CD4-positive, alpha-beta T cell treated with Interleukin-15 for 4 hours (primary cell): ENCODE measurements at regions not wholly inside any gene's neighbourhood (a gene's known extent, or its start where the extent isn't known, plus 50 kb on each side); places are given as distances from the start of the nearest gene placed in this dataset.

ENCODE experiments used
- DNase-seq: peaks from one replicate; pipeline ENCODE4 v3.0.0-alpha.2; 2020; ENCODE audit warnings: low spot score

DNA sequence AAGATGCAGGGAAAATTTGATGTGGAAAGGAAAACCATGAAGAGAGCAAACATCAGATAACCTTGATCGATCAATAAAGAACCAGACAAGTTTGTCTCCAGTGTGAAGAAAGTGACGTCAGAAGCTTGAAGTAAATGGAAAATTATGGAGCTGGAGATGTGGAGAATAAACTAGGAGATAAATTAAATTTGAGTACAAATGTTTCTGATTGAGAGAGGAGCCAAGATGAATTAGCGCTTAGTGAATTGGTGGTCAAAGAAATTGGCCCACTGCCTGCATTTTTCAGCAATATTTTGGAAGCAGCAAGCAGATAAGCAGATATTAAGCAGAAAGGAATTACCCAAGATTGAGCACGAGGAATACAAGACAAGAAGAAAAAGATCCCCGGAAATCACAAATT lies 567.3 kb upstream of the ZNF385D start:
- DNase-seq: no peak

GRCh38 chr3:22319446-22319845 lies 568.4 kb upstream of the ZNF385D start:
- DNase-seq: no peak

GRCh38 chr3:22322861-22323260 lies 571.9 kb upstream of the ZNF385D start:
- no peak for DNase-seq

- DNase-seq: no peak
Measured at GRCh38 chr3:22326305-22326704, 575.3 kb upstream of the ZNF385D start.

DNA sequence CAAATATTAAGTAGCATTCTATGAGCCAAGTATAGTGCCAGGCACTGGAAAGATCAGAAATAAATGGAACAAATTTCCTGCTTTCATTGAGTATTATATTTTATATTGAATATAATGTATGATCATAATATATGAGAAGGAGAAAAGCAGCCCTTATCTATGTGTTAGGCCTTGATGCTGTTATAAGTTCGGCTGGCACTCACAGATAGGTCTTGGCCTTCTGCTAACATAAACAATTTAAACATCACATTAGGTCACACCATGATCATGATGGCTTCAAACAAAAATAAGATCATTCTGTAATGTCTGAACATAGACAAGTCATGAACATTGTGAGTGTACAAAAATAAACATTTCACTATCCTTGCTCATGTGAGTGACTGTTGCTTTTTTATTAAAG lies 584.0 kb upstream of the ZNF385D start:
- no peak for DNase-seq

DNA sequence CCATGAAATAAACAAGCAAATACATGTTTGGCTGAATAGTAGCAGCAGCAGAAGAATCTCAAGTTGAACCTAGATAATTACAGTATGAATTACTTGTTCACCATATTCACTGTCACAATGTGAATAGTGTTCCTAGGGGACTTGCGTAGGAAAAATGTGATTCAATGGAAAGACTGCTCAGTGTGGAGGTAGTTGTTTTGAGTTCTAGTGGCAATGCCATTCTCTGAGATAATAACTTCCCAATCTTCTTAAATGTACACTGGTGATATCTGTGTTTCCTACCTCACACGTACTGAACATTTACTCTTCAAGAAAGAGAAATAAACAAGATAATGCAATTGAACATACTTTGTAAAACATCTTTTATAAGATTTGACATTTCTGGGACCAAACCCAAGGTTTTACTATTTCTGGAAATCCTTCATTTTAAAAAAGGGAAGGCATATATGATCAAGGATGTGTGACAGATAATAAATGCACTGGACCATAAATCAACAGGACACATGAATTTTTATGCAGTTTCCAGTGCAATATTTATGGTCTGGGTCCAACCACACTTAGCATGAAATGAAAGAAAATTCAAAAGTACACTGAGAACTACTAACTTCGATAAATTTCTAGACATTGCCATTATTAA lies 598.3 kb upstream of the ZNF385D start:
- no peak for DNase-seq

- DNase-seq: no peak
Measured at GRCh38 chr3:22351806-22352205, 600.8 kb upstream of the ZNF385D start.

- DNase-seq: no peak
Measured at GRCh38 chr3:22353126-22353525, 602.1 kb upstream of the ZNF385D start.

GRCh38 chr3:22358334-22358733 lies 607.3 kb upstream of the ZNF385D start:
- no peak for DNase-seq

- DNase-seq: no peak
Measured at GRCh38 chr3:22360164-22360563, 609.2 kb upstream of the ZNF385D start.

DNA sequence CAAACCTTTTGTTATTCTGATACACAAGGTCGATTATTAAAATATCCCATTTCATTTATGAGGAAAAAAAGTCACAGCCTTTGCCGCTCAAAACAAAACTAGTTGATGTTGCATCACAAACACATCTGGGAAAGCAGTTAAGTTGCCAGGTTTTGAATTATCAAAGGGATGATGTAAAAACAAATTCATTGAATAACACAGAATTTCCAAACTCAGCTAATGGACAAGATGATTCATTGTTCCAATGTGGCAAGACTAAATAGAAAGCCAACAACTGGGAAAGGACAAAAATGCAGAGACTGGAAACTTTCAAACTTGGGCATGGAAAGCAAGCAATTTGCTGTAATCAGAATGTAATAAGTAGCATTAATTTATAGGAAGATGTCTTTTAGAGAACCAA lies 610.0 kb upstream of the ZNF385D start:
- no peak for DNase-seq

GRCh38 chr3:22361521-22361920 lies 610.5 kb upstream of the ZNF385D start:
- no peak for DNase-seq

DNA sequence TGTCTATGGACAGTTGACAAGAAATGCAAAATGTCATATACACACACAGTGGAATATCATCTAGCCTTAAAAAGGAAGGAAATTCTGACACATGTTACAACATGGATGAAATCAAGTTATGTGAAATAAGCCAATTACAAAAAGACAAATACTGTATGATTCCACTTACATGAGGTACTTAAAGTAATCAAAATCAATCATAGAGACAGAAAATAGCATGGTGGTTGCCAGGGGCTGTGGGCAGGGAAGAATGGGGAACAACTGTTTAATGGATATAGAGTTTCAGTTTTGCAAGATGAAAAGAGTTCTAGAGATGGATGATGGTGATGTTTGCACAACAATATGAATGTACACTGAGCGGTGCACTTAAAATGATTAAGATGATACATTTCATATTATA lies 613.8 kb upstream of the ZNF385D start:
- DNase-seq: no peak

DNA sequence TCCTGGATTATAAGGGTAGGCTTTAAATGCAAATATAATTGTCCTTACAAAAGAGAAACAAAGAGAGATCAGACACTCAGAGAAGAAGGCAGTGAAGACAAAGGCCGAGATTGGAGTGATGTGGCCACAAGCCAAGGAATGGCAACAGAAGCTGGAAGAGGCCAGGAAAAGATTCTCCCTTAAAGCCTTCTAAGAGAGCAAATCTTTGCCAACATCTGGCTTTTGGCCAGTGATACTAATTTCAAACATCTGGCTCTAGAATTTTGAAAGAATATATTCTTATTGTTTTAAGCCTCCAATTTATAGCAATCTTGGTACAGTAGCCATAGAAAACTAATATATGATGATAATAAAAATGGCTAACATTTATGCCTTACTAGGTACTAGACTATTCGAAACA lies 615.8 kb upstream of the ZNF385D start:
- no peak for DNase-seq

DNA sequence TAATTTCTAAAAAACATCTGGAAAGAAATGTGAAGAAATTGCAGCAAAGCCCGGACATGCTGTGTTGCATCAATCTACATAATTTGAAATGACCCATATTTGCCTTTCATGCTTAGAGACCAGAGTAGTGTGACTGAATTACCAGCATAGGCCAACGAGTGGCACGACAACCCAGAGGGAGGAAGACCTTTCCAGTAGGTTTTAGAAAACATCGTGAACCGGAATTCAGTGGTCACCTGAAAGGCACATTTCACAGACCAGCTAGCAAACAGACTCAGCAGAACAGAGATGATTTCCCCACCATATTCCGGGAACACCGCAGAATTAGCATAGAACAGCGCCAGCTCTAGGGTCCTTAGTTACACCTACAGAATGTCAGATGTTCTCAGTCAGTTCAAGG lies 620.0 kb upstream of the ZNF385D start:
- DNase-seq: no peak

DNA sequence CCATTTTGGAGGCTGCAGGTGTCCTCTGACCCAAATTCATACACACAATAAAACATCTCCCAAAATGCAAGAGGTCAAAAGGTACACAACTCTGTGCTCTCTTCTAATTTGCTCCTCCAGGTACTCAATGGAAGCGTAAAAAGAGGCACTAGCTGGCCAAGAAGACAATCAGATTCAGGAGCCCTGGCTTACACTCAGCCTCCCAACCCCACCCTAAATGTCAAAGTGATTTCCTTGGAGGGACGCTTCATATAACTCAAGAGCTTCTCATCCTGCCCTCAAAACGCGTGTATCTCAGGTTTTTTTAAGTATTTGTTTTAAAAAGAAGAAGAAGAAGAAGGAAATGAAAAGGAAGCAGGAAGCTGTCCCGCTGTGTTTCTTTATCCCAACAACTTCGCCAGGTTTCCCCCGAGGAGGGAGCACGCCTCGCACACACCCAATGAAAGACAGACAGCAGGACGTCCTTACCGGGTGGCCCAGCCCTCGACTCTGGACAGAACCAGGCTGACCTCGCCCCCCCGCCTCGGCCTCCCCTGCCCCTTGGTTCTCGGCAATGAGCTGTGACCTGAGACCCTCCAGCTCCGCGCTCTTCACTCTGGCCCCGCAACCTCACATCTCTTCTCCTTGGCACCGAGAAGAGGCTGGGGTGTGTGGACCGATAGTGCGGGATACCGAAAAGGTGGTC lies 620.7 kb upstream of the ZNF385D start:
- DNase-seq: no peak

GRCh38 chr3:22372292-22373062 lies 621.5 kb upstream of the ZNF385D start:
- DNase-seq: no peak

- no peak for DNase-seq
Measured at GRCh38 chr3:22373182-22373581, 622.2 kb upstream of the ZNF385D start.

- DNase-seq: no peak
Measured at GRCh38 chr3:22373827-22374226, 622.8 kb upstream of the ZNF385D start.

GRCh38 chr3:22377421-22377820 lies 626.4 kb upstream of the ZNF385D start:
- no peak for DNase-seq

- no peak for DNase-seq
Measured at GRCh38 chr3:22378869-22379268, 627.9 kb upstream of the ZNF385D start.

- no peak for DNase-seq
Measured at GRCh38 chr3:22380253-22380652, 629.2 kb upstream of the ZNF385D start.

GRCh38 chr3:22381564-22381963 lies 630.6 kb upstream of the ZNF385D start:
- peak; percentile 7 for DNase-seq
